Smooth muscle cell (in vitro differentiated cells): ENCODE measurements at regions not wholly inside any gene's neighbourhood (a gene's known extent, or its start where the extent isn't known, plus 50 kb on each side); places are given as distances from the start of the nearest gene placed in this dataset.

Experiments used
- DNase-seq: peaks from one replicate; lab custom pipeline; 2025; ENCODE audit not compliant: unreplicated experiment; lab: John Stamatoyannopoulos, UW
- H2AFZ ChIP-seq: fragments of 200-600 bp; sonication (generic); 2 replicates; pipeline ENCODE4 v1.6.0; 2016; ENCODE audit warnings: antibody characterized with exemption, low read depth, mild to moderate bottlenecking
- H3F3A ChIP-seq: fragments of 200-600 bp; sonication (generic); 2 replicates; pipeline ENCODE4 v1.6.0; 2017; ENCODE audit warnings: antibody characterized with exemption, low read depth
- H3K27ac ChIP-seq: fragments of 200-600 bp; sonication (generic); 2 replicates; pipeline ENCODE4 v1.5.1; 2016; ENCODE audit warnings: low read depth, mild to moderate bottlenecking
- H3K27me3 ChIP-seq: fragments of 200-600 bp; sonication (generic); 2 replicates; pipeline ENCODE4 v1.6.1; 2016; ENCODE audit warnings: low read depth, mild to moderate bottlenecking
- H3K36me3 ChIP-seq: fragments of 200-600 bp; sonication (generic); 2 replicates; pipeline ENCODE4 v1.5.1; 2016; ENCODE audit warnings: low read depth
- H3K4me1 ChIP-seq: fragments of 200-600 bp; sonication (generic); 2 replicates; pipeline ENCODE4 v1.5.1; 2016; ENCODE audit warnings: low read depth
- H3K4me2 ChIP-seq: fragments of 200-600 bp; sonication (generic); 2 replicates; pipeline ENCODE4 v1.6.0; 2016; ENCODE audit warnings: mild to moderate bottlenecking
- H3K4me3 ChIP-seq: fragments of 200-600 bp; sonication (generic); 2 replicates; pipeline ENCODE4 v1.5.1; 2016; ENCODE audit warnings: mild to moderate bottlenecking
- H3K79me2 ChIP-seq: fragments of 200-600 bp; sonication (generic); 2 replicates; pipeline ENCODE4 v1.6.0; 2016; ENCODE audit warnings: low read depth, mild to moderate bottlenecking
- H3K9ac ChIP-seq: fragments of 200-600 bp; sonication (generic); 2 replicates; pipeline ENCODE4 v1.6.0; 2016; ENCODE audit warnings: low read depth
- H3K9me3 ChIP-seq: fragments of 200-600 bp; sonication (generic); replicated peaks from 2 replicates; pipeline ENCODE4 v1.5.1; 2016; ENCODE audit warnings: low read depth
- H4K20me1 ChIP-seq: fragments of 200-600 bp; sonication (generic); 2 replicates; pipeline ENCODE4 v1.6.0; 2016; ENCODE audit warnings: low read depth
- WGBS: methylation state at CpG from one replicate; pipeline ENCODE4 v1.1.7; 2016; ENCODE audit warnings: low lambda C conversion rate; 5-methylcytosine and 5-hydroxymethylcytosine counted together
- TF ChIP-seq, protein P1 (sequence below): fragments of 200-600 bp; sonication (generic); IDR thresholded peaks from 2 replicates; pipeline ENCODE4 v1.5.1; 2017; ENCODE audit warnings: borderline replicate concordance, mild to moderate bottlenecking, antibody characterized with exemption; ENCODE audit not compliant: insufficient read depth, poor library complexity, severe bottlenecking

DNA sequence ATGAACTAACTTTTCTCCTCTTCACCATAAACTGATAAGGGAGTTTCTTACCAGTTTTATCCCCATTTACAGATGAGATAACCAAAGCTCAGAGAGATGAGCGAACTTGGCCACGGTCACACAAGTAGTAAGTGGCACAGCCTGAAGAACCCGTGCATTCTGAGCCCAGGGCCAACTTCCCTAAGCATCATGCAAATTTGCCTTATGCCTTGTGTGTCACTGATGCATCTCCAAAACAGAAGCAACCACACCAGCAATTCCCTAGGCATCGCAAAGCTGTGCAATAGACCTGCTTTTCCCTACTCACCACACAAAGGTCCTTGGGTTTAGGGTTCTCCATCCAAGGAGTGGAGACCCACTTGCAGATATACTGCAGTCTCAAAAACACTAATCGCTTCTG is 304.5 kb upstream of the KAZN start:
- WGBS: 93% methylated on average over 5 of the region's 5 CpGs
- H3K4me2 ChIP-seq: no peak overlapping the region
- TF ChIP-seq, protein P1, sequence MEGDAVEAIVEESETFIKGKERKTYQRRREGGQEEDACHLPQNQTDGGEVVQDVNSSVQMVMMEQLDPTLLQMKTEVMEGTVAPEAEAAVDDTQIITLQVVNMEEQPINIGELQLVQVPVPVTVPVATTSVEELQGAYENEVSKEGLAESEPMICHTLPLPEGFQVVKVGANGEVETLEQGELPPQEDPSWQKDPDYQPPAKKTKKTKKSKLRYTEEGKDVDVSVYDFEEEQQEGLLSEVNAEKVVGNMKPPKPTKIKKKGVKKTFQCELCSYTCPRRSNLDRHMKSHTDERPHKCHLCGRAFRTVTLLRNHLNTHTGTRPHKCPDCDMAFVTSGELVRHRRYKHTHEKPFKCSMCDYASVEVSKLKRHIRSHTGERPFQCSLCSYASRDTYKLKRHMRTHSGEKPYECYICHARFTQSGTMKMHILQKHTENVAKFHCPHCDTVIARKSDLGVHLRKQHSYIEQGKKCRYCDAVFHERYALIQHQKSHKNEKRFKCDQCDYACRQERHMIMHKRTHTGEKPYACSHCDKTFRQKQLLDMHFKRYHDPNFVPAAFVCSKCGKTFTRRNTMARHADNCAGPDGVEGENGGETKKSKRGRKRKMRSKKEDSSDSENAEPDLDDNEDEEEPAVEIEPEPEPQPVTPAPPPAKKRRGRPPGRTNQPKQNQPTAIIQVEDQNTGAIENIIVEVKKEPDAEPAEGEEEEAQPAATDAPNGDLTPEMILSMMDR: no peak

DNA sequence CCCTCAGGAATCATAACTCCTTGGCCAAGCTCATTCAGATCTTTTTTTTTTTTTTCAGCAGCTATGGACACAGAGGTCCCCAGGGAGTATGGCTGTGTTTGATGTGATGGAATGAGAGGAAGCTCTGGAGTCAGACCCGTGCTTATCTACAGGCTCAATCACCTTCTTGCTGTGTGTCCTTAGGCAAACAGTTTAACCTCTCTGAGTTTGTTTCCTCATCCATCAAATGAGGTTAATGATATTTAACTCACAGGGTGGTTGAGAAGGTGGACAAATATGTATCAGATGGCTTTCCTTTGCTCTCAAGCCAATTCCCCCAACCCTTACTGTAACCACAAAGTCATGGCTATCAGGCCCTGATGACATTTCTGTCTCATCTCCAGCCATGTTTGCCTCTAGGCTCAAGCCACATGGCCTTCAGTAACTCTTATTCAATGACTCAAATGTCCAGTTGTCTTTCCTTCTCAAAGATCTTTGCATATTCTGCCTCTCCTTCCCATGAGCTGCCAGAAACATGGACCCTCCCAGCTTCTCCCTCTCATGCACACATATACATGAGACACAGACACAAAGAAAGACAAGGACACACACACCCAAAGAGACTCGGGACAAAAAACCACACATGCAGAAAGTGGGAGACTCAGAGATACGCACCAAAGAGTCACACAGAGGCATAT is 303.5 kb upstream of the KAZN start:
- H3K4me2 ChIP-seq: no peak overlapping the region
- H3K9me3 ChIP-seq: no peaks in the 10 kb centered on the region
- DNase-seq: no peak
- H3K9ac ChIP-seq: no peak overlapping the region
- H3K4me1 ChIP-seq: no peaks in the 10 kb centered on the region
- TF ChIP-seq, protein P1: no peak
- H4K20me1 ChIP-seq: no peaks in the 10 kb centered on the region
- no peaks in the 10 kb centered on the region for H3F3A ChIP-seq
- no peak overlapping the region for H3K27ac ChIP-seq
- H3K27me3 ChIP-seq: no peaks in the 10 kb centered on the region
- H3K36me3 ChIP-seq: no peaks in the 10 kb centered on the region
- 80% methylated on average over 3 of the region's 3 CpGs for WGBS
- no peak overlapping the region for H3K4me3 ChIP-seq
- H2AFZ ChIP-seq: no peak overlapping the region
- no peaks in the 10 kb centered on the region for H3K79me2 ChIP-seq

More for the DNA sequence above, 304.5 kb upstream of the KAZN start:
- no peaks in the 10 kb centered on the region for H4K20me1 ChIP-seq
- no peaks in the 10 kb centered on the region for H3K9me3 ChIP-seq
- H3K27ac ChIP-seq: no peak overlapping the region
- no peak for DNase-seq
- H3K36me3 ChIP-seq: no peaks in the 10 kb centered on the region
- no peak overlapping the region for H3K4me3 ChIP-seq
- H3F3A ChIP-seq: no peaks in the 10 kb centered on the region
- no peaks in the 10 kb centered on the region for H3K4me1 ChIP-seq
- no peaks in the 10 kb centered on the region for H3K27me3 ChIP-seq
- H3K79me2 ChIP-seq: no peaks in the 10 kb centered on the region
- H3K9ac ChIP-seq: no peak overlapping the region
- H2AFZ ChIP-seq: no peak overlapping the region

DNA sequence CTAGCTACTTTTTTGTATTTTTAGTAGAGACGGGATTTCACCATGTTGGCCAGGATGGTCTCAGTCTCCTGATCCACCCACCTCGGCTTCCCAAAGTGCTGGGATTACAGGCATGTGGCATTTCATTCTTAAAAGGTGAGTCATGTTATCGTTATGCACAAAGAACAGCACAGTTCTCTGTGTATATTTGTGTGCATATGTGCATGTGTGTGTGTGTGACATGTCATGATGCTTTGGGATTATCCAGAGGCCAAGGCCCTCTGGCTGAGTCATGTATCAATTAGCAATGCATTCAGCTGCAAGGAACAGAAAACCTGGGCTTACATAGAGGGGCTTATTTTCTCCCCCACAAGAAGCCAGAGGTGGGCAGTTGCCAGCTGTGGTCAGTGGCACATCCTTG is 301.7 kb upstream of the KAZN start:
- no peak for DNase-seq
- Histone ChIP-seq H3K27ac (no peak overlapping the region), H3K36me3 (no peaks in the 10 kb centered on the region), H3K4me1 (no peaks in the 10 kb centered on the region), H3K4me2 (no peak overlapping the region), H3K9ac (no peak overlapping the region), H3K79me2 (no peaks in the 10 kb centered on the region), H3F3A (no peaks in the 10 kb centered on the region), H2AFZ (no peak overlapping the region), H3K9me3 (no peaks in the 10 kb centered on the region), H3K4me3 (no peak overlapping the region), H4K20me1 (no peaks in the 10 kb centered on the region), H3K27me3 (no peaks in the 10 kb centered on the region)
- TF ChIP-seq, protein P1: no peak
- 32% methylated on average over 3 of the region's 3 CpGs for WGBS

DNA sequence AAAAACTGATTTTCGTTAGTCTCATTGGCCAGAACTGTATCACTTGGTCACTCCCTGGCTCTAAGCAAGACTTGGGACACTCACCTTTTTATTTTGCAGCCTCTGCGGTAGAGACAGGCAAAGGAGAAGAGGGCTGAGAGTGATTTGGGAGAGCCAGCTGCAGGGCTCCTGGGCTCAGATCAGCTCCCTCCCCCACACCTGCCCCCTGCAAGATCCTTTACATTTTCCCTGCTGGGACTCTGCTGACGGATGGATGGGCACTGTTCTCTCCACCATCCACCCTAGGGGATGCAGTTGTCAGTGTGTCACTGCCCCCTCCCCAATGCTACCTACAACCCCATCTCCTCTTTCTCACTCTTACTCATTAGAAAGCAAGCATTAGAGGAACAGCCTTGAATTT is 301.1 kb upstream of the KAZN start:
- TF ChIP-seq, protein P1: no peak
- Histone ChIP-seq H3K27me3 (no peaks in the 10 kb centered on the region), H2AFZ (no peak overlapping the region), H3F3A (no peaks in the 10 kb centered on the region), H3K4me1 (no peaks in the 10 kb centered on the region), H3K9me3 (no peaks in the 10 kb centered on the region), H3K27ac (no peak overlapping the region), H4K20me1 (no peaks in the 10 kb centered on the region), H3K4me2 (no peak overlapping the region), H3K4me3 (no peak overlapping the region), H3K9ac (no peak overlapping the region), H3K79me2 (no peaks in the 10 kb centered on the region), H3K36me3 (no peaks in the 10 kb centered on the region)
- whole genome bisulfite sequencing: 85% methylated on average over 3 of the region's 3 CpGs
- DNase-seq: no peak
